Lung (tissue), 11 donors: ENCODE measurements at regions not wholly inside any gene's neighbourhood (a gene's known extent, or its start where the extent isn't known, plus 50 kb on each side); places are given as distances from the start of the nearest gene placed in this dataset.

ENCODE experiments used
- ATAC-seq: fragments of 200-7000 bp; cut with Tn5 transposase; one replicate; pipeline ENCODE4 v1.9.1; 2020; ENCODE audit warnings: moderate number of reproducible peaks; ENCODE audit not compliant: insufficient read depth, low FRiP score
- DNase-seq, 3 donors: peaks; one replicate each; pipeline ENCODE4 v3.0.0-alpha.2; 2013 to 2017
- H3K27ac ChIP-seq, 2 donors: one replicate each; pipeline ENCODE4 v1.5.1; 2013; ENCODE audit warnings: mild to moderate bottlenecking in 2 of 2, moderate library complexity in 2 of 2, control low read depth in 1 of 2, inconsistent platforms in 1 of 2, low read depth in 1 of 2, low read length in 1 of 2
- H3K27me3 ChIP-seq, 3 donors: one replicate each; pipeline ENCODE4 v1.5.1; 2013; ENCODE audit warnings: low read length in 2 of 3; ENCODE audit not compliant: control insufficient read depth in 3 of 3, insufficient read depth in 3 of 3
- H3K36me3 ChIP-seq, 4 donors: one replicate each; pipeline ENCODE4 v1.5.1; 2013; ENCODE audit warnings: low read length in 4 of 4, mild to moderate bottlenecking in 1 of 4, moderate library complexity in 1 of 4; ENCODE audit not compliant: control insufficient read depth in 4 of 4, insufficient read depth in 4 of 4
- H3K4me1 ChIP-seq, 5 donors: one replicate each; pipeline ENCODE4 v1.5.1; 2013; ENCODE audit warnings: low read length in 5 of 5, mild to moderate bottlenecking in 2 of 5, moderate library complexity in 1 of 5; ENCODE audit not compliant: control insufficient read depth in 5 of 5, insufficient read depth in 5 of 5
- H3K4me3 ChIP-seq: one replicate; pipeline ENCODE4 v1.5.1; 2013; ENCODE audit warnings: mild to moderate bottlenecking, control low read depth, moderate library complexity
- H3K9ac ChIP-seq, 2 donors: one replicate each; pipeline ENCODE4 v1.5.1; 2013; ENCODE audit warnings: low read length in 2 of 2, control low read depth in 1 of 2; ENCODE audit not compliant: insufficient read depth in 1 of 2
- H3K9me3 ChIP-seq, 4 donors: one replicate each; pipeline ENCODE4 v1.5.1; 2013; ENCODE audit warnings: low read length in 3 of 4, mild to moderate bottlenecking in 1 of 4, moderate library complexity in 1 of 4; ENCODE audit not compliant: control insufficient read depth in 4 of 4, insufficient read depth in 3 of 4
- WGBS, 2 donors: extraction: QIAGEN DNeasy Blood & Tissue Kit; methylation state at CpG; one replicate each; pipeline ENCODE4 v1.1.7; 2013; 5-methylcytosine and 5-hydroxymethylcytosine counted together
- TF ChIP-seq, protein P1 (sequence below): IDR thresholded peaks from 2 replicates; pipeline ENCODE4 v1.5.1; 2012; ENCODE audit warnings: mild to moderate bottlenecking; ENCODE audit errors: control extremely low read depth, extremely low read depth
- donor health status: control.
- donor health status: control.
- donor health status: Bipolar disorder and iron deficiency.
- donor health status: healthy.
- donor health status: DM: yes; HTN: yes; CAD: no.

- TF ChIP-seq, protein P1, sequence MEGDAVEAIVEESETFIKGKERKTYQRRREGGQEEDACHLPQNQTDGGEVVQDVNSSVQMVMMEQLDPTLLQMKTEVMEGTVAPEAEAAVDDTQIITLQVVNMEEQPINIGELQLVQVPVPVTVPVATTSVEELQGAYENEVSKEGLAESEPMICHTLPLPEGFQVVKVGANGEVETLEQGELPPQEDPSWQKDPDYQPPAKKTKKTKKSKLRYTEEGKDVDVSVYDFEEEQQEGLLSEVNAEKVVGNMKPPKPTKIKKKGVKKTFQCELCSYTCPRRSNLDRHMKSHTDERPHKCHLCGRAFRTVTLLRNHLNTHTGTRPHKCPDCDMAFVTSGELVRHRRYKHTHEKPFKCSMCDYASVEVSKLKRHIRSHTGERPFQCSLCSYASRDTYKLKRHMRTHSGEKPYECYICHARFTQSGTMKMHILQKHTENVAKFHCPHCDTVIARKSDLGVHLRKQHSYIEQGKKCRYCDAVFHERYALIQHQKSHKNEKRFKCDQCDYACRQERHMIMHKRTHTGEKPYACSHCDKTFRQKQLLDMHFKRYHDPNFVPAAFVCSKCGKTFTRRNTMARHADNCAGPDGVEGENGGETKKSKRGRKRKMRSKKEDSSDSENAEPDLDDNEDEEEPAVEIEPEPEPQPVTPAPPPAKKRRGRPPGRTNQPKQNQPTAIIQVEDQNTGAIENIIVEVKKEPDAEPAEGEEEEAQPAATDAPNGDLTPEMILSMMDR = no peak
- no peak overlapping the region for H3K4me3 ChIP-seq
- peaks cover 0 to 1% (median 0%) of the 10 kb centered on the region in 5 donors for H3K4me1 ChIP-seq
- no peaks in the 10 kb centered on the region for H3K36me3 ChIP-seq
- H3K27ac ChIP-seq = no peak overlapping the region
- no peak for ATAC-seq
- no peak overlapping the region for H3K9ac ChIP-seq
- 81 to 89% methylated on average over 8 of the region's 8 CpGs for WGBS, 2 donors
- peaks cover 0 to 3% (median 0%) of the 10 kb centered on the region in 4 donors for H3K9me3 ChIP-seq
- no peak for DNase-seq
- peaks cover 0 to 14% (median 2%) of the 10 kb centered on the region in 3 donors for H3K27me3 ChIP-seq
These were observed 52.7 kb downstream of the KCNA5 start for GRCh38 chr12:5096241-5096924.

DNA sequence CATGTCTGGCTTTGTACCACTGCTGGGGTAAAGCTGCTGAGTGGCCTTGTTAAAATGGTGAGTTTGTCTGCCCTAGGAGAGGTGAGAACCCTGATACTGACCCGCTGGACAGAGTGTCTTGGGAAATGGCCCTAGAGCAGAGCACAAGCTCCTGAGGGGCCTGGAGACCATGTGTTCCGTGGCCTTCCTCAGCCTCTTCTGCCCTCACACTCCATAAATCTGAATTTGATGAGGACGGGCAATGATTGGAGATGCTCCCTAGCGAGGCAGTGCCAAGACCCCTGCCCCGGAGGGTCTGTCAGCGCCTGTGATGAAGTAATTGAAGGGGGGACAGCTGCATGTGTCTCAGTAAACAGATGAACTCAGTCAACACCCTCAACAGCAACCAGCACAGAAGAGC is 54.1 kb downstream of the KCNA5 start:
- Histone ChIP-seq H3K9me3 (peaks cover 0 to 3% (median 0%) of the 10 kb centered on the region in 4 donors), H3K4me1 (peaks cover 0 to 1% (median 0%) of the 10 kb centered on the region in 5 donors), H3K36me3 (no peaks in the 10 kb centered on the region), H3K4me3 (no peak overlapping the region), H3K27me3 (peaks cover 0 to 14% (median 2%) of the 10 kb centered on the region in 3 donors), H3K27ac (no peak overlapping the region), H3K9ac (no peak overlapping the region)
- TF ChIP-seq, protein P1 = no peak
- no peak for ATAC-seq
- 70 to 92% methylated on average over 6 of the region's 6 CpGs for WGBS, 2 donors
- DNase-seq = no peak

GRCh38 chr12:5099136-5099535 is 55.5 kb downstream of the KCNA5 start:
- Histone ChIP-seq H3K9me3 (peaks cover 0 to 3% (median 0%) of the 10 kb centered on the region in 4 donors), H3K27ac (no peak overlapping the region), H3K27me3 (peaks cover 0 to 14% (median 2%) of the 10 kb centered on the region in 3 donors), H3K4me3 (no peak overlapping the region), H3K4me1 (peaks cover 0 to 1% (median 0%) of the 10 kb centered on the region in 5 donors), H3K36me3 (no peaks in the 10 kb centered on the region), H3K9ac (no peak overlapping the region)
- DNase-seq (no peak), ATAC-seq (no peak)
- TF ChIP-seq, protein P1 = no peak
- 92 to 97% methylated on average over 13 of the region's 13 CpGs for WGBS, 2 donors

DNA sequence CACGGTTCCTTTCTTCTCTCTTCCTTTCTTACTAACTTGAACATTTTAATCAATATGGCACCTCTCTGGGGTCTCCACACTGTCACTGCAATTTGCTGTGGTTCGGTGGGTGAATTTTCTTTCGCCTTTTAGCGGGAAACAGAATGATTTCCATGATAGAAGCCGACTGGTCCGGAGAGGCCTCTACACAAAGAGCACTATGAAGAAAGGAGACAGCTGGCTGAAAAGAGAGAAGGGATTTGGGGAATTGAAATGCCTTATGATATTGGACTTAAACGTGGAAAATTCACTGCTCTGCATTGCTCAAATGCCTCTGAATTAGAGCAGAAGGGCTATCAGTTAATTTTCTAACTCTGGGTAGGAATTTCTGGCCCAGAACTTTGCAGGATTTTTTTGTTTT is 55.9 kb downstream of the KCNA5 start:
- TF ChIP-seq, protein P1 = no peak
- no peak overlapping the region for H3K9ac ChIP-seq
- peaks cover 0 to 1% (median 0%) of the 10 kb centered on the region in 5 donors for H3K4me1 ChIP-seq
- H3K36me3 ChIP-seq = no peaks in the 10 kb centered on the region
- H3K9me3 ChIP-seq = peaks cover 0 to 3% (median 0%) of the 10 kb centered on the region in 4 donors
- no peak for DNase-seq
- H3K27me3 ChIP-seq = peaks cover 0 to 16% (median 2%) of the 10 kb centered on the region in 3 donors
- ATAC-seq = no peak
- H3K27ac ChIP-seq = no peak overlapping the region
- WGBS, 2 donors = 81 to 90% methylated on average over 7 of the region's 7 CpGs
- no peak overlapping the region for H3K4me3 ChIP-seq
